K562 (cell line): ENCODE measurements at regions not wholly inside any gene's neighbourhood (a gene's known extent, or its start where the extent isn't known, plus 50 kb on each side); places are given as distances from the start of the nearest gene placed in this dataset.

ENCODE experiments used
- ATAC-seq: fragments of 200-7000 bp; cut with Tn5 transposase; 3 replicates; pipeline ENCODE4 v1.9.1; 2020; ENCODE audit warnings: moderate library complexity
- BruUV-seq: library from RNA; stranded (reverse); fragments of 400-500 nt; replicated peaks from 2 replicates; lab custom pipeline; 2021; lab: Mats Ljungman, UMichigan
- CTCF ChIA-PET: fragments of 300-600 bp; formaldehyde crosslinking; extraction: SDS; loops from one replicate; lab custom pipeline; 2021; ENCODE audit warnings: low intra/inter-chr PET ratio; lab: Yijun Ruan, JAX
- POLR2A ChIA-PET: fragments of 300-600, 350-650 bp; sonication (Branson Sonifier 250); formaldehyde crosslinking; extraction: SDS; loops from one replicate; lab custom pipeline; 2021; ENCODE audit warnings: antibody characterized with exemption, inconsistent platforms; lab: Yijun Ruan, JAX
- DNase-seq, 4 experiments: peaks; one replicate each; pipeline versions ENCODE4 v3.0.0 to v3.0.0-alpha.2; 2011 to 2018; ENCODE audit warnings: low spot score in 3 of 4, mixed read lengths in 3 of 4; ENCODE audit errors: extremely low read depth in 1 of 4
- FAIRE-seq: peaks from 2 replicates; lab custom pipeline; 2011; peaks lifted over from hg19 to GRCh38; lab: Jason Lieb, UNC
- H2AFZ ChIP-seq: 2 replicates; pipeline ENCODE4 v1.6.0; 2011; ENCODE audit warnings: low read depth, low read length, control low read depth, inconsistent platforms
- H3K27ac ChIP-seq: fragments of 200-600 bp; 3 replicates; pipeline ENCODE4 v1.8.0; 2011; ENCODE audit warnings: low read depth, mild to moderate bottlenecking, control low read depth, inconsistent platforms, low read length, moderate library complexity, mixed read lengths; ENCODE audit errors: extremely low read depth
- H3K27me3 ChIP-seq, 2 experiments: fragments of 300-600 bp in 1 of 2; 2 replicates in 1 of 2; 3 replicates in 1 of 2; pipeline versions ENCODE4 v1.6.0 to v1.8.0; 2011; ENCODE audit warnings: inconsistent platforms in 2 of 2, low read length in 2 of 2, mild to moderate bottlenecking in 1 of 2, mixed read lengths in 1 of 2, moderate library complexity in 1 of 2; ENCODE audit not compliant: control insufficient read depth in 2 of 2, insufficient read depth in 2 of 2
- H3K36me3 ChIP-seq: fragments of 300-600 bp; 3 replicates; pipeline ENCODE4 v1.8.0; 2011; ENCODE audit warnings: mild to moderate bottlenecking, low read length, inconsistent platforms; ENCODE audit not compliant: control insufficient read depth, insufficient read depth
- H3K4me1 ChIP-seq, 2 experiments: fragments of 200-600 bp in 1 of 2; replicated peaks in 1 of 2; 2 replicates in 1 of 2; 3 replicates in 1 of 2; pipeline versions ENCODE4 v1.5.1 to v1.8.0; 2011; ENCODE audit warnings: inconsistent platforms in 2 of 2, low read length in 2 of 2, mild to moderate bottlenecking in 1 of 2, mixed read lengths in 1 of 2, moderate library complexity in 1 of 2; ENCODE audit not compliant: control insufficient read depth in 2 of 2, insufficient read depth in 2 of 2
- H3K4me2 ChIP-seq: 2 replicates; pipeline ENCODE4 v1.6.1; 2011; ENCODE audit warnings: low read length, control low read depth, inconsistent platforms, mixed read lengths; ENCODE audit not compliant: insufficient read depth
- H3K4me3 ChIP-seq: fragments of 200-600 bp; sonication (generic), shearing (Covaris generic); 2 replicates; pipeline ENCODE4 v1.5.1; 2016; ENCODE audit warnings: control low read depth, inconsistent platforms
- H3K79me2 ChIP-seq: fragments of 200-600 bp; 3 replicates; pipeline ENCODE4 v1.8.0; 2011; ENCODE audit warnings: low read length, inconsistent platforms; ENCODE audit not compliant: control insufficient read depth, insufficient read depth
- H3K9ac ChIP-seq, 2 experiments: 2 replicates each; pipeline versions ENCODE4 v1.6.0 to v1.6.1; 2011; ENCODE audit warnings: low read depth in 2 of 2, low read length in 2 of 2, control low read depth in 1 of 2, inconsistent platforms in 1 of 2, mild to moderate bottlenecking in 1 of 2, mixed read lengths in 1 of 2; ENCODE audit not compliant: insufficient read depth in 1 of 2
- H3K9me1 ChIP-seq: one replicate; pipeline ENCODE4 v1.6.0; 2011; ENCODE audit warnings: inconsistent platforms, mild to moderate bottlenecking, low read length, moderate library complexity; ENCODE audit not compliant: control insufficient read depth, insufficient read depth
- H3K9me3 ChIP-seq: replicated peaks from 2 replicates; pipeline ENCODE4 v1.5.1; 2011; ENCODE audit warnings: low read depth, low read length, inconsistent platforms; ENCODE audit not compliant: control insufficient read depth, insufficient read depth
- H4K20me1 ChIP-seq: replicated peaks from 2 replicates; pipeline ENCODE4 v1.6.1; 2011; ENCODE audit warnings: low read length, inconsistent platforms, mixed read lengths; ENCODE audit not compliant: control insufficient read depth, insufficient read depth
- E2F1 ChIP-seq: sonication (generic); formaldehyde crosslinking; IDR thresholded peaks from 2 replicates; pipeline ENCODE4 v1.8.1; 2023; ENCODE audit warnings: mild to moderate bottlenecking, missing genetic modification reagents, moderate library complexity
- E2F4 ChIP-seq: sonication (generic); formaldehyde crosslinking; IDR thresholded peaks from 2 replicates; pipeline ENCODE4 v1.8.0; 2022; ENCODE audit warnings: mild to moderate bottlenecking, low read depth, missing genetic modification reagents
- HDAC6 ChIP-seq: IDR thresholded peaks from 2 replicates; pipeline ENCODE4 v1.6.1; 2012; ENCODE audit warnings: low read depth, mild to moderate bottlenecking, control low read depth, inconsistent platforms, low read length, moderate library complexity
- KHSRP ChIP-seq: fragments of 450-650 bp; IDR thresholded peaks from 2 replicates; pipeline ENCODE4 v1.6.1; 2017
- NFXL1 ChIP-seq: fragments of 450-650 bp; formaldehyde crosslinking; IDR thresholded peaks from 2 replicates; pipeline ENCODE4 v1.4.0; 2021; ENCODE audit warnings: mild to moderate bottlenecking
- TEAD1 ChIP-seq, 2 experiments: fragments of 450-650 bp in 1 of 2; sonication (generic) in 1 of 2; formaldehyde crosslinking; IDR thresholded peaks; 2 replicates each; pipeline versions ENCODE4 v1.4.0 to v1.8.0; 2020 to 2022; ENCODE audit warnings: mild to moderate bottlenecking in 2 of 2, missing genetic modification reagents in 1 of 2
- U2AF1 ChIP-seq: fragments of 200-400 bp; formaldehyde crosslinking; optimal IDR thresholded peaks from 2 replicates; pipeline ENCODE3; 2017; ENCODE audit warnings: mild to moderate bottlenecking, low read depth, low read length, moderate library complexity
- ZC3H11A ChIP-seq: IDR thresholded peaks from 2 replicates; pipeline ENCODE4 v1.6.1; 2012; ENCODE audit warnings: low read depth, low read length, improper control_type of control experiment
- ZNF311 ChIP-seq: fragments of 250-450 bp; sonication (Bioruptor Pico); IDR thresholded peaks from 2 replicates; pipeline ENCODE4 v1.4.0; 2020; ENCODE audit warnings: mild to moderate bottlenecking, moderate library complexity
- ZNF41 ChIP-seq: fragments of 250-450 bp; sonication (Bioruptor Pico); conservative IDR thresholded peaks from 2 replicates; pipeline ENCODE4 v1.4.0; 2020; ENCODE audit warnings: mild to moderate bottlenecking
- ZNF511 ChIP-seq: sonication (generic); formaldehyde crosslinking; IDR thresholded peaks from 2 replicates; pipeline ENCODE4 v1.8.0; 2022; ENCODE audit warnings: mild to moderate bottlenecking, missing genetic modification reagents
- WGBS: fragments of 100-300 bp; shearing (Covaris generic); methylation state at CpG from one replicate; pipeline ENCODE4 v1.1.6; 2016; ENCODE audit warnings: low coverage, mixed read lengths; ENCODE audit not compliant: insufficient coverage; ENCODE audit errors: missing lambda C conversion rate; 5-methylcytosine and 5-hydroxymethylcytosine counted together
- in situ Hi-C: fragments of 300-500 bp; cut with MboI; formaldehyde crosslinking; loops from 4 replicates; pipeline ENCODE4 v1.15.0; 2018; ENCODE audit warnings: inconsistent platforms, mixed read lengths
- intact Hi-C: fragments of 100-400 bp; cut with micrococcal nuclease; formaldehyde crosslinking; loops from 2 replicates; pipeline ENCODE4 v1.14.2; 2022

- Histone ChIP-seq H3K9ac (no peak overlapping the region), H3K36me3 (no peaks in the 10 kb centered on the region), H3K27ac (no peak overlapping the region), H3K4me3 (no peak overlapping the region), H2AFZ (no peak overlapping the region), H3K9me1 (no peaks in the 10 kb centered on the region), H4K20me1 (no peaks in the 10 kb centered on the region), H3K27me3 (no peaks in the 10 kb centered on the region), H3K9me3 (peaks cover 2% of the 10 kb centered on the region), H3K4me1 (no peaks in the 10 kb centered on the region), H3K79me2 (no peaks in the 10 kb centered on the region), H3K4me2 (no peak overlapping the region)
- 2% methylated on average over 6 of the region's 6 CpGs for WGBS
- ATAC-seq (no peak), FAIRE-seq (no peak), DNase-seq (no peak)
- intact Hi-C loops (no loop called here), in situ Hi-C loops (no loop called here)
- ChIA-PET POLR2A (no interaction called here), CTCF (no interaction called here)
- no peak for TF ChIP-seq KHSRP
- TF ChIP-seq U2AF1 = no peak
- no peak for TF ChIP-seq NFXL1 (CRISPR knock-in tag)
- no peak for TF ChIP-seq HDAC6
- no TSS peak for BruUV-seq
These were observed 476.8 kb upstream of the DEPDC1 start for GRCh38 chr1:68973459-68974244.

- ChIA-PET POLR2A (no interaction called here), CTCF (no interaction called here)
- no peaks in the 10 kb centered on the region for H3K9me1 ChIP-seq
- ATAC-seq (no peak), DNase-seq (no peak), FAIRE-seq (no peak)
- no peaks in the 10 kb centered on the region for H4K20me1 ChIP-seq
- H3K9me3 ChIP-seq = peaks cover 2% of the 10 kb centered on the region; the same call in 1 of the 2 replicates
- in situ Hi-C loops (no loop called here), intact Hi-C loops (no loop called here)
- no peaks in the 10 kb centered on the region for H3K4me1 ChIP-seq
- no TSS peak for BruUV-seq
- H3K27me3 ChIP-seq = no peaks in the 10 kb centered on the region
- H3K79me2 ChIP-seq = no peaks in the 10 kb centered on the region
- H3K36me3 ChIP-seq = no peaks in the 10 kb centered on the region
- 0% methylated on average over 5 of the region's 5 CpGs for WGBS
- no peak overlapping the region for H3K9ac ChIP-seq
- H3K4me2 ChIP-seq = no peak overlapping the region
- no peak overlapping the region for H2AFZ ChIP-seq
- no peak overlapping the region for H3K27ac ChIP-seq
- no peak overlapping the region for H3K4me3 ChIP-seq
- TF ChIP-seq ZC3H11A (no peak), ZNF311 (no peak), ZNF511 (CRISPR knock-in tag) (no peak), TEAD1 (CRISPR knock-in tag; IDR thresholded peaks at IDR 0.05) (no peak), ZNF41 (no peak), E2F1 (CRISPR knock-in tag) (no peak), E2F4 (CRISPR knock-in tag) (no peak)
These were observed 477.6 kb upstream of the DEPDC1 start for GRCh38 chr1:68974447-68974846.
